ENCODE measurements at regions not wholly inside any gene's neighbourhood (a gene's known extent, or its start where the extent isn't known, plus 50 kb on each side); places are given as distances from the start of the nearest gene placed in this dataset.
"Not testable (repeated sequence)": the region's sequence is repeated elsewhere in the genome, so short reads cannot be mapped to it uniquely, and the experiment has no call there.

GRCh38 chr17:5762191-5762590 is 177.9 kb upstream of the NLRP1 start:
- 67 to 86% methylated on average over 2 of the region's 2 CpGs for WGBS, 2 donors
- DNase-seq, result no peak
- Histone ChIP-seq H3K4me1 (peaks cover 0 to 4% of the 10 kb centered on the region in 2 donors), H3K27me3 (no peaks in the 10 kb centered on the region), H3K4me3 (replicated peaks in 1 of 3) (no peak overlapping the region), H3K9me3 (no peaks in the 10 kb centered on the region), H3K27ac (no peak overlapping the region), H3K36me3 (no peaks in the 10 kb centered on the region)
- intact Hi-C loops (cut with DNase I), result no loop called here
- TF ChIP-seq POLR2A (IDR thresholded peaks at IDR 0.05) (no peak), CTCF (IDR thresholded peaks at IDR 0.05) (no peak)

GRCh38 chr17:5763595-5764306 is 179.4 kb upstream of the NLRP1 start:
- Histone ChIP-seq H3K36me3 (no peaks in the 10 kb centered on the region), H3K4me3 (replicated peaks in 1 of 3) (no peak overlapping the region), H3K4me1 (no peaks in the 10 kb centered on the region), H3K27me3 (no peaks in the 10 kb centered on the region), H3K27ac (no peak overlapping the region), H3K9me3 (no peaks in the 10 kb centered on the region)
- TF ChIP-seq CTCF (IDR thresholded peaks at IDR 0.05) (no peak), POLR2A (IDR thresholded peaks at IDR 0.05) (no peak)
- intact Hi-C loops (cut with DNase I), result no loop called here
- DNase-seq, result no peak
- WGBS, 2 donors, result 63 to 71% methylated on average over 14 of the region's 14 CpGs

- WGBS, 2 donors, result 31 to 35% methylated on average over 13 of the region's 13 CpGs
- intact Hi-C loops (cut with DNase I), result no loop called here
- no peak overlapping the region for H3K4me3 ChIP-seq (replicated peaks in 1 of 3)
- no peaks in the 10 kb centered on the region for H3K9me3 ChIP-seq
- no peaks in the 10 kb centered on the region for H3K36me3 ChIP-seq
- no peak overlapping the region for H3K27ac ChIP-seq
- no peaks in the 10 kb centered on the region for H3K27me3 ChIP-seq
- DNase-seq, result no peak
- no peaks in the 10 kb centered on the region for H3K4me1 ChIP-seq
- no peak for TF ChIP-seq POLR2A (IDR thresholded peaks at IDR 0.05)
- TF ChIP-seq CTCF (IDR thresholded peaks at IDR 0.05), result no peak
These were observed 185.5 kb upstream of the NLRP1 start for GRCh38 chr17:5769593-5770354.

GRCh38 chr17:5770441-5771270 is 186.3 kb upstream of the NLRP1 start:
- Histone ChIP-seq H3K36me3 (no peaks in the 10 kb centered on the region), H3K4me3 (replicated peaks in 1 of 3) (no peak overlapping the region), H3K27me3 (no peaks in the 10 kb centered on the region), H3K27ac (no peak overlapping the region), H3K9me3 (no peaks in the 10 kb centered on the region), H3K4me1 (no peaks in the 10 kb centered on the region)
- TF ChIP-seq POLR2A (IDR thresholded peaks at IDR 0.05) (no peak), CTCF (IDR thresholded peaks at IDR 0.05) (no peak)
- WGBS, 2 donors, result 13 to 33% methylated on average over 6 to 10 of the region's 17 CpGs
- DNase-seq, result peak in 1 of 2 donors; percentile 5
- intact Hi-C loops (cut with DNase I), result no loop called here

- H3K9me3 ChIP-seq; H3K4me3 ChIP-seq (replicated peaks in 1 of 3); H3K36me3 ChIP-seq; H3K4me1 ChIP-seq; DNase-seq; intact Hi-C loops (cut with DNase I); H3K27me3 ChIP-seq; H3K27ac ChIP-seq: not testable (repeated sequence)
- WGBS, 2 donors, result no CpG with 5 or more reads among the region's 36 CpGs
These were observed 186.9 kb upstream of the NLRP1 start for GRCh38 chr17:5771271-5771577.

GRCh38 chr17:5772017-5772416 is 187.7 kb upstream of the NLRP1 start:
- H3K4me3 ChIP-seq (replicated peaks in 1 of 3); H3K27ac ChIP-seq; H3K9me3 ChIP-seq; H3K27me3 ChIP-seq; intact Hi-C loops (cut with DNase I); H3K4me1 ChIP-seq; DNase-seq; H3K36me3 ChIP-seq: not testable (repeated sequence)
- WGBS, 2 donors, result 83 to 88% methylated on average over 11 of the region's 11 CpGs
